Activated T-helper 1 cell treated with anti-CD3 and anti-CD28 coated beads, Interleukin-12 subunit alpha, Interleukin-12 subunit beta, Interleukin-2, Interleukin-4 antibody, amounts not matched to agents 30 ng/mL and 10 ng/mL and 1 ng/mL, durations not matched to agents 14 hours and 24 hours and 36 hours (primary cell): ENCODE measurements at regions not wholly inside any gene's neighbourhood (a gene's known extent, or its start where the extent isn't known, plus 50 kb on each side); places are given as distances from the start of the nearest gene placed in this dataset.

Experiments used
- DNase-seq: peaks from one replicate; pipeline ENCODE4 v3.0.0; 2021; ENCODE audit warnings: low spot score
- H3K27ac Mint-ChIP-seq: one replicate; pipeline ENCODE4 v1.8.0; 2021; ENCODE audit warnings: mild to moderate bottlenecking, mixed read lengths
- H3K27me3 Mint-ChIP-seq: one replicate; pipeline ENCODE4 v1.8.0; 2022; ENCODE audit warnings: mild to moderate bottlenecking, moderate library complexity, mixed read lengths; ENCODE audit not compliant: insufficient read depth
- H3K36me3 Mint-ChIP-seq: one replicate; pipeline ENCODE4 v1.8.0; 2021; ENCODE audit warnings: low read depth, mixed read lengths
- H3K4me1 Mint-ChIP-seq: one replicate; pipeline ENCODE4 v1.8.0; 2021; ENCODE audit warnings: low read depth, mixed read lengths
- H3K4me3 Mint-ChIP-seq: one replicate; pipeline ENCODE4 v1.8.0; 2021; ENCODE audit warnings: mild to moderate bottlenecking, moderate library complexity, mixed read lengths
- H3K9me3 Mint-ChIP-seq: one replicate; pipeline ENCODE4 v1.8.0; 2021; ENCODE audit warnings: mixed read lengths
- intact Hi-C: fragments of 100-400 bp; cut with micrococcal nuclease; formaldehyde crosslinking; loops from one replicate; pipeline ENCODE4 v1.15.1; 2024

DNA sequence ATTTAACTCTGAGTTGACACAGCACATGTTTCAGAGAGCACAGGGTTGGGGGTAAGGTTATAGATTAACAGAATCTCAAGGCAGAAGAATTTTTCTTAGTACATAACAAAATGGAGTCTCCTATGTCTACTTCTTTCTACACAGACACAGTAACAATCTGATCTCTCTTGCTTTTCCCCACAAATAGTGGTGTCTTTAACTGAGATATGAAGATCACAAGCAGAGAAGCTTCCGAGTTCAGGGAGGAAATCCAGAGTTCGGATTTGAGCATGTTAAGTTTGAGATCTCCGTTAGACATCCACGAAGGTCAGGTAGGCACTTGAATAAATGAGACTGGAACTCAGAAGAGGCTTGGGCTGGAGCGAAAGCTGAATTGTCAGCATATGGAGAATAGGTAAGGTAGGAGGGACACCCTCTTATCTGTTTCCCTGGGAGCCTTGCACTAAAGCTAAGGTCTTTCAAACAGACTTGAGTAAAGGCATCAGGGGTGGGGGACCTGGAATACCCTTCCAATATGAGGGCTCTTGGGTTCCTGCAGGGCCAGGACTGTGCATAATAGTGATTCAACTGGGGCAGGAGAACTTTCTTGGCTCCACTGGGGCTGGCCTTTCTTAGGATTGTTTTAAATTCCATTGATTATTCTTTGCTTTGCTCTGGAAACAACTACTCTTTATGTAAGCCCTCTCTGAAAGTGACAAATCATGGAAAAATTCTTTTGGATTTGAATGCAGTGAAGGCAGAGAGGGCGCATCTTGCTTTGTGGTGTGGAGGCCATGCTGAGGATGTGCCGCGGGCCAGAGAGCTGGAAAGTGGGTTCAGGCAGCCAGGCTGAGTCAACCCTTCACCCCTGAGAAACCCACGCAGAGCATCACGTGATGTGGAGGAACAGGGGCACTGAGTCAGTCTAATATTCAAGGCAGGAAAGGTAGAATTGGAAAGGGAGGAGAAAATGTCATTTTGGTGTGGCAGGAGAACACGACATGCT, 62.7 kb upstream of the AMPD3 start:
- H3K9me3 Mint-ChIP-seq: no peaks in the 10 kb centered on the region
- H3K27me3 Mint-ChIP-seq: peaks cover 18% of the 10 kb centered on the region
- H3K4me1 Mint-ChIP-seq: no peaks in the 10 kb centered on the region
- H3K36me3 Mint-ChIP-seq: no peaks in the 10 kb centered on the region
- H3K4me3 Mint-ChIP-seq: no peak overlapping the region
- DNase-seq: no peak
- no peak overlapping the region for H3K27ac Mint-ChIP-seq
- intact Hi-C loops: no loop called here

DNA sequence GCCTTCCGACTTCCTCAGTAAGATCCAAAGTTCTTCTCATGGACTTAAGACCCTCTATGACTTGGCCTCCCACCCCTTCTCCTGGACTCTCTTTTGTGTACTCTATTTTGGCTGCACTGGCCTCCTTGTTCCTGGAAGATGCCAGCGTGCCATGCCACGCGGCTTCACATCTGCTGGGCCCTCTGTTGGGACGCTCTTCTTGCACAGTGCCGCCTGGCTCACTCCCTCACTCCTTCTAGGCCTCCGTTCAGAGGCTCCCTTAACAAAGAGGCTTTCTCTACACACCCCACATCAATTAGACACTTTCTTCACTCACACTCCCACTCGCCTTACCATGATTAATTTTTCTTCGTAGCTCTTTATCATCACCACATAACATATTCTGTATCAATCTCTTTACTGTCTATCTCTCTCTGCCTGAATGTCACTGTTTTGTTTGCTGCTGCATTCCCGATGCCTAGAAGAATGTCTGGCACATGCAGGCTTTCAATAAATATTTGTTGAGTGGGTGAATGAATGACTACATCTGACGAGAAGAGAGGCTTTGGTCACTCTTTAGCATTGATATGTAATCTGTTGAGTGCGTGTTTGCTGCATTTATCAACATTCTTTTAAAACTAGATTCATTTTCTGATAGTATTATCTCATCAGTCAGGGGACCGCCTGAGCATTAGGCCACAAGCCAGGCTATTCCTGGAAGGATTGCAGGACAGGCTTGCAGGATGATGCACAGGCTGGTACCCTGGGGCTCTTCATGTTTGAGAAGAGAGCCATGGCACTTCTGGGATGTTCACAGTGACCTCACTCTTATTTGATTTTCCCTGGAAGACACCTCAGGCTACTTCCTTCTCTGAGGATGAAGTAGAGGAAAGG, 60.6 kb upstream of the AMPD3 start:
- no peaks in the 10 kb centered on the region for H3K36me3 Mint-ChIP-seq
- H3K4me1 Mint-ChIP-seq: no peaks in the 10 kb centered on the region
- no peaks in the 10 kb centered on the region for H3K9me3 Mint-ChIP-seq
- peaks cover 18% of the 10 kb centered on the region for H3K27me3 Mint-ChIP-seq
- H3K4me3 Mint-ChIP-seq: no peak overlapping the region
- H3K27ac Mint-ChIP-seq: no peak overlapping the region
- intact Hi-C loops: no loop called here
- no peak for DNase-seq

DNA sequence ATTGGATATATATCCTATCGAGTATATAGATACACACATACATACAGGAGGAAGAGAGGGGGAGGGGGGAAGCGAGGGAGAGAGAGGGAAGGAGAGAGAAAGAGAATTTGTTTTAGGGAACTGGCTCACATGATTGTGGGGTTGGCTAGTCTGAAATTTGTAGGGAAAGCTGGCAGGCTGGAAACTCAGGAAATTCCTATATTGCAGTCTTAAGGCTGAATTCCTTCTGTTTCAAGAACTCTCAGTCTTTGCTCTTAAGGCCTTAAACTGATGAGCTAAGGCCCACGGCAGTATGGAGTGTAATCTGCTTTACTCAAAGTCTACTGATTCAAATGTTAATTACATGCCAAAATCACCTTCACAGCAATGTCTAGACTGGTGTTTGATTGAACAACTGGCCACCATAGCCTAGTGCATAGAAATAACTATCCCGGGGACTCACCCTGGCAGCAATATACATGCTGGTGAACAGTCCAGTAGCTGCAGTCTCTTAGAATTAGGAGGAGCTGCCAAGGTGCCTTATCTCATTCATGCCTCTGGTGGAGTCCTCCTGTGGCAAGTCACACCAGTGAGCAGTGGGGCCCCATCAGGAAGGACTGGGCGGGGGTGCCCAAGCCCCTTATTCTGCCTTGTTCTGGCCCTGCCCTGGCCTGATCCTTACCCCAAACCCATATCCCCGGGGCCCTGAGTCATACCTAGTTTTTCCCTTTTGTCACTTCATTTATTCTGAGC, 59.7 kb upstream of the AMPD3 start:
- intact Hi-C loops: no loop called here

DNA sequence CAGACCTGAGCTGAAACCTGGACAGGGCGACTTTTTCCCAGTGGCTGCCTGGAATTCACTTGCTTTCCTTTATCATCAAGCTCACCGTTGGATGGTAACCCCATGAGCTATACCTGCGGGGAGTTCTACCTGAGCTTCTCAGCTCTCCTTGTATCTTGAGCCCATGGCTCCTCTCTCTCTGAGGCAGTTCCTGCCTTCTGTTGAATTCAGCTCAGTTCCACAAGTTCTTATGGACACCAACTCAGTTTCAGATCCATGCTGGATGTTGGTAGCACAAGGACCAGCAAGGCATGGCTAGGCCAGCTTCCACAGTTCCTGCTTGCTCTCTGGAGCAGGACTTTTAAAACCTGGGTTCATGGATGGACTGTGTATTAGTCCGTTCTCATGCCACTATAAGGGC, 58.3 kb upstream of the AMPD3 start:
- no peak overlapping the region for H3K27ac Mint-ChIP-seq
- intact Hi-C loops: no loop called here
- H3K9me3 Mint-ChIP-seq: no peaks in the 10 kb centered on the region
- no peak for DNase-seq
- no peaks in the 10 kb centered on the region for H3K4me1 Mint-ChIP-seq
- no peaks in the 10 kb centered on the region for H3K36me3 Mint-ChIP-seq
- peaks cover 10% of the 10 kb centered on the region for H3K27me3 Mint-ChIP-seq
- no peak overlapping the region for H3K4me3 Mint-ChIP-seq

More for the DNA sequence above, 59.7 kb upstream of the AMPD3 start:
- no peak overlapping the region for H3K4me3 Mint-ChIP-seq
- peaks cover 15% of the 10 kb centered on the region for H3K27me3 Mint-ChIP-seq
- no peak overlapping the region for H3K27ac Mint-ChIP-seq
- no peaks in the 10 kb centered on the region for H3K9me3 Mint-ChIP-seq
- no peaks in the 10 kb centered on the region for H3K36me3 Mint-ChIP-seq
- no peaks in the 10 kb centered on the region for H3K4me1 Mint-ChIP-seq
- DNase-seq: no peak

DNA sequence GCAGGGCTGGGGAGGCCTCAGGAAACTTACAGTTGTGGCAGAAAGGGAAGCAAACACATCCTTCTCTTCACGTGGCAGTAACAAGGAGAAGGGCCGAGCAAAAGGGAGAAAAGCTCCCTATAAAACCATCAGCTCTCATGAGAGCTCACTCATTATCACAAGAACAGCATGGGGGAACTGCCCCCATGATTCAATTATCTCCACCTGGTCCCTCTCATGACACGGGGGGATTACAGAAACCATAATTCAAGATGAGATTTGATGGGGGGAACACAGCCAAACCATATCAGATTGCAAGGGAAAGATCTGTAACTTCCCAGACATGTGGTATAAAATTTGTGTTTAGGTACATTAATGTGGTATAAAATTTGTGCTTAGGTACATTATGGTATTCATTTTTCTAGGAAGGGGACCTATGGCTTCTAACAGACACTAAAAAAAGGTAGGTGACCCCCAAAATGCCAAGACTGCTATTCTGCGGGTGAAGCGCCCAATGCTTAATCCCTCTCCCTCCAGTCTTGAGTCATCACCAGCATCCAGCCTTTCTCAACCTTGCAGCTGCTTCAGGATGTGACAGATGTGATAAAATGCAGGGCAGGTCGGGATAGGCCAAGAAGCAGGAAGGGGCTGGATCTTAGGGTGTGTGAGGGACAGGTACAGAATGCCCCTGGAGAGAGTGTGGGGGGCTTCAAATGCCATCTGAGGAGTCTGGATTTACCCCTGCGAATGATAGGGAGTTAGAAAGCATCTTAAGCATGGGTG, 57.7 kb upstream of the AMPD3 start:
- no peak for DNase-seq
- intact Hi-C loops: no loop called here
- Mint-ChIP-seq H3K27me3 (peaks cover 7% of the 10 kb centered on the region), H3K36me3 (no peaks in the 10 kb centered on the region), H3K9me3 (no peaks in the 10 kb centered on the region), H3K4me3 (no peak overlapping the region), H3K4me1 (no peaks in the 10 kb centered on the region), H3K27ac (no peak overlapping the region)

DNA sequence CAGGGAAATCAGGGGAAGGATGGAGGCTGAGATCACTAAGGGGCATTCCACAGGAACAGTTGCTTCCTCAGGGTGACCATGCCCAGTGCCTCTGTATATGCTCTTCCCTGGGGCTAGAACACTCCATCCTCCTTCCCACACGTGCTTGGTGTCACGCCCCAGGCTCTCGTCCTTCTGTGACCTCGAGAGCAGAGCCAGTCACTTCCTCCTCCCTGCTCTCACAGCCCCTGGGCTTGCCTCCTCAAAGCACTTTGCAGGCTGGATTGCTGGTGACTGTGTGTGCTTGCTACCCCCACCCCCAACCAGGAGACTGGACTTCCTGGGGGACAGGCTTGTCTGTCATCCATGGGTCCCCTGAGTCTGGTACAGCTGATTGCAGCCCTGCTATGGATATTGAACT, 56.5 kb upstream of the AMPD3 start:
- intact Hi-C loops: no loop called here
- no peaks in the 10 kb centered on the region for H3K9me3 Mint-ChIP-seq
- H3K27ac Mint-ChIP-seq: no peak overlapping the region

DNA sequence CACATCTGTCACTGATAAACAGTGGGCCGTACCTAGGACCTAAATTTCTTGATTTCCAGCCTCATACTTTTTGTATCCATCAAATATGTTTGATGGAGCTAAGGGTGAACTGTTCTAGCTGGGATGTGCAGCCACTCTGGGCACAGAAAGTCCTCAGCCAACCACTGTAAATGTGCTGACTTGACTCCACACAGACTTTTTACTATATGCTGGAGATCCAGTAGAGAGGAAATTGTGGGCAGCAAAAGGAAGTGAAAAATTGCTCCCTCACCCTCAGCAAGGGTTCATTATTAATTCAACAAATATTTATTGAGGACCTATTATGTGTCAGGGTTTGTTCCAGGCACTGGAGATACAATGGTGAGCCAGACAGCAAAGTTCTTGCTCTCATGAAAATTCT, 54.2 kb upstream of the AMPD3 start:
- Mint-ChIP-seq H3K4me1 (no peaks in the 10 kb centered on the region), H3K27me3 (peaks cover 2% of the 10 kb centered on the region), H3K36me3 (no peaks in the 10 kb centered on the region), H3K9me3 (no peaks in the 10 kb centered on the region), H3K4me3 (no peak overlapping the region), H3K27ac (no peak overlapping the region)
- intact Hi-C loops: no loop called here
- no peak for DNase-seq

More for the DNA sequence above, 56.5 kb upstream of the AMPD3 start:
- Mint-ChIP-seq H3K27me3 (peaks cover 4% of the 10 kb centered on the region), H3K36me3 (no peaks in the 10 kb centered on the region), H3K4me3 (no peak overlapping the region), H3K4me1 (no peaks in the 10 kb centered on the region)
- DNase-seq: no peak

DNA sequence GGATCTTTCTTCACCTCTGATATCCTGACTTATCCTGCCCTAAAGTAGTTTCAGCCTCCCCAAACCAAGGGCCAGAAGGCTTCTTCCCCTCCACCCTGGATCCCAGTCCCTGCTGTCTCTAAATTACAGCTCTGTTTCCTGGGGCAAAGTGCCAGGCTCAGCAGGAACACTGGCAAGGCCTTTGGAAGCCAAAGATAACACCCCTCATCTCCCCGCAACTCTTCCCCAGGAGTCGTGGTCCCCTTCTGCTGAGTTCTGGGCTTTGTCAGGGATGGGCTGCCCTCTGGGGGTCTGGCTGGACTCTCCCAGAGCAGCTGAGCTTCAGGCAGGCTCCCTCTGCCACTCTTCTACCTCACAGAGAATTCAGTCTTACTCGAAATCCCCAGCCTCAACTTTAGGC, 53.8 kb upstream of the AMPD3 start:
- no peaks in the 10 kb centered on the region for H3K9me3 Mint-ChIP-seq
- no peaks in the 10 kb centered on the region for H3K36me3 Mint-ChIP-seq
- peaks cover 2% of the 10 kb centered on the region for H3K27me3 Mint-ChIP-seq
- H3K4me1 Mint-ChIP-seq: peaks cover 3% of the 10 kb centered on the region
- DNase-seq: no peak
- intact Hi-C loops: no loop called here
- no peak overlapping the region for H3K27ac Mint-ChIP-seq
- H3K4me3 Mint-ChIP-seq: no peak overlapping the region

DNA sequence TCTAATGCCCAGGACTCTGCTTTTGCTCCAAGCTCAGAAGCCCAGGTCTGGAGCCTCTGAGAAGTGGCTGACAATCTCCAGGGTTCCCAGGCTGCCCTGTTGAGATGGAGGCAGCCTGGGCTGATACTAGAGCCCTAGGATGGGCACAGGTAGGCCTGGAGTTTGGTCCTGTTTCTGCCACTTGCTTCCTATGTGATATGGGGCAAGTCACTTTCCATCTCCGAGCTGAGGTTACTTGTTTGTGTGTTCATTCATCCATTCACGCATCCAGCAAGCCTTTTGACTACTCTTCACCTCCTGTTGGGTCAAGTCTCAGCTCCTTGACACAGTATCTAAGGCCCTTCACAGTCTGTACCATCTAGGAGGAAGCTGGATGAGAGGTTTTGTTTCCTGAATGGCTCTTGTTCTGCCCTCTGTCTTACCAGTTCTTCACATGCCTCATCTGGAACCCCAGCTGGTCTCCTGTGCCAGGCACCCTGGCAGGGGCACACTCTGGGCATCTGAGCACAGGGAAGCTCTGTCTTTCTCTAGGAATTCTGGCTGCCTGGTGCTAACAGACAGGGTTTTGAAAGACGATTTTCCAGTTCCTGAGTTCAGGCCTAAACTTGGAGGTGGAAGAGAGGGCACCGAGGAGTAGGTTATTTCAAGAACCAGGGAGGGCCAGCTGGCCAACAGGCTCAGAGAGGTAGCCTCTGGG, 53.2 kb upstream of the AMPD3 start:
- no peaks in the 10 kb centered on the region for H3K36me3 Mint-ChIP-seq
- no peak for DNase-seq
- H3K4me1 Mint-ChIP-seq: peaks cover 5% of the 10 kb centered on the region
- no peak overlapping the region for H3K27ac Mint-ChIP-seq
- H3K27me3 Mint-ChIP-seq: peaks cover 2% of the 10 kb centered on the region
- H3K4me3 Mint-ChIP-seq: no peak overlapping the region
- intact Hi-C loops: no loop called here
- no peaks in the 10 kb centered on the region for H3K9me3 Mint-ChIP-seq
